SK-N-MC (cell line): ENCODE measurements at regions not wholly inside any gene's neighbourhood (a gene's known extent, or its start where the extent isn't known, plus 50 kb on each side); places are given as distances from the start of the nearest gene placed in this dataset.

Experiments
- DNase-seq: peaks from one replicate; pipeline ENCODE4 v3.0.0-alpha.2; 2011; ENCODE audit warnings: low read depth, low spot score
- H3K27ac ChIP-seq: fragments of 200-600 bp; sonication (generic); 2 replicates; pipeline ENCODE4 v1.5.1; 2016; ENCODE audit warnings: mixed run types
- H3K36me3 ChIP-seq: fragments of 200-600 bp; sonication (generic); 2 replicates; pipeline ENCODE4 v1.6.1; 2017; ENCODE audit warnings: antibody characterized with exemption, low read length, mixed read lengths; ENCODE audit not compliant: insufficient read depth
- H3K4me3 ChIP-seq: fragments of 200-600 bp; sonication (generic); 2 replicates; pipeline ENCODE4 v1.5.1; 2016
- H3K9ac ChIP-seq: fragments of 200-600 bp; sonication (generic); 2 replicates; pipeline ENCODE4 v1.8.0; 2017; ENCODE audit warnings: mixed run types, mixed read lengths; ENCODE audit not compliant: insufficient read length
- H3K9me3 ChIP-seq: fragments of 200-600 bp; sonication (generic); 2 replicates; pipeline ENCODE4 v1.6.1; 2017; ENCODE audit warnings: low read depth, mild to moderate bottlenecking, antibody characterized with exemption, low read length, moderate library complexity, mixed read lengths
- EZH2 ChIP-seq: fragments of 200-600 bp; sonication (generic); IDR thresholded peaks from one replicate; pipeline ENCODE4 v1.6.1; 2017; ENCODE audit warnings: antibody characterized with exemption
- FOXP2 ChIP-seq: optimal IDR thresholded peaks from 2 replicates; pipeline ENCODE3; 2011; ENCODE audit warnings: mild to moderate bottlenecking, moderate library complexity; ENCODE audit not compliant: insufficient read depth; ENCODE audit errors: extremely low read length, control extremely low read depth
- POLR2AphosphoS5 ChIP-seq: IDR thresholded peaks from 2 replicates; pipeline ENCODE4 v1.6.1; 2012; ENCODE audit warnings: mild to moderate bottlenecking, low read depth, low read length, borderline replicate concordance

DNA sequence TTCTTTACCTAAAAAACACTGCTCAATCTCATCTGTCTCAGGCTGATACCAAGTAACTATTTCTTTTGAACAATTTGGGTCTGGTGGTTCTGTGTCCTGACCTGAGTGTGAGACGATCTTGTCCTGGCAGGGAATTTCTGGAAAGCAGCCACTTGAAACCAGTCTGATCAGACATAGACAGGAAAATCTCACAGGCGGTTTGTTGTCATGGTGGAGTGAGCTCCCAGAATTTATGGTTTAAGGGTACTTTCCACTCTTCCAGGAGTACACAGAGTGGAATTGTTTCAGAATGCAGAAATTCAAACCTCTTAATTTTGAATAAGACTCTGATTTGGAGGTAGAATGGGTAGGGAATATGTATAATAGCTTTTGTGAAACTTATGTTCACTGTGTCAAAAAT is 268.2 kb downstream of the ISL1 start:
- no peak overlapping the region for H3K9ac ChIP-seq
- TF ChIP-seq POLR2AphosphoS5 (no peak), EZH2 (no peak), FOXP2 (no peak)
- H3K36me3 ChIP-seq = no peaks in the 10 kb centered on the region
- H3K27ac ChIP-seq = no peak overlapping the region
- no peak overlapping the region for H3K4me3 ChIP-seq
- no peaks in the 10 kb centered on the region for H3K9me3 ChIP-seq
- no peak for DNase-seq

DNA sequence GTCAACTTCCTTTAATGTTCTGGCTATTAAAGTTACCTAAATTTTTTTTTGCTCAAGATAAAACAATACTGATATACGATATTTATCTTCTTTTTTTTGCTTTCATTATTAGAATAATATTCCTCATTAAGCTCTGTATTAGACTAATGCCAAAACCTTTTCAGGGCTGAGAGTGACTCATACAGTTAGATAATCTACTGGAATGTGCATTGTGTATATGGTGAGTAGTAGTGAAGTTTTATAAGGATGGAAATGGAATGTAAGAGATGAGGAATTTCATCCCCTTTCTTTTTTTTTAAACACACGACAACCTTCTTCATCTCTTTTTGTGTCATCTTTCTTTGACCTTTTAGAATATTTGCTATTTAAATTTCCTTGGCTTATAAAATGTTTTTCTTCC is 268.6 kb downstream of the ISL1 start:
- DNase-seq = no peak
- Histone ChIP-seq H3K9ac (no peak overlapping the region), H3K36me3 (no peaks in the 10 kb centered on the region), H3K9me3 (no peaks in the 10 kb centered on the region), H3K4me3 (no peak overlapping the region), H3K27ac (no peak overlapping the region)
- TF ChIP-seq FOXP2 (no peak), POLR2AphosphoS5 (no peak), EZH2 (no peak)

DNA sequence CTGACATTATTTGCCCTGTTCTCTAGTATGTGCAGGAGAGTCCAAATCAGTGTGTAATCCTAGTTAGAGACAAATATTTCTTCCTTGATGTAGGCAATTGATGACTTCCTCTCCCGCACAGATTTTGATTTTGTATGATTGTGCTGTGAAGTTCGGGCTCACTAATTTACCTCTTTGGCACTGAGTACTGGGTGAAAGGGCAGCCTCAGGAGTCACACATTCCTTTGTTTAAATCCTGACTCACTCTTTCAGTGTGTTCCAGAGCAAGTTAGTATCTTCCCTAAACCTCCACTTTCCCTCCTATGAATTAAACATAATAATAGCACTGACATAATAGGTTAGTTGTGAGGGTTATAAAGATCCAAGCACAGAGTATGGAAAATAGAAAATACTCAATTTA is 269.7 kb downstream of the ISL1 start:
- no peak for DNase-seq
- TF ChIP-seq POLR2AphosphoS5 = no peak
- no peak for TF ChIP-seq EZH2
- no peak for TF ChIP-seq FOXP2
- no peak overlapping the region for H3K9ac ChIP-seq
- no peak overlapping the region for H3K4me3 ChIP-seq
- H3K36me3 ChIP-seq = no peaks in the 10 kb centered on the region
- no peaks in the 10 kb centered on the region for H3K9me3 ChIP-seq
- H3K27ac ChIP-seq = no peak overlapping the region

DNA sequence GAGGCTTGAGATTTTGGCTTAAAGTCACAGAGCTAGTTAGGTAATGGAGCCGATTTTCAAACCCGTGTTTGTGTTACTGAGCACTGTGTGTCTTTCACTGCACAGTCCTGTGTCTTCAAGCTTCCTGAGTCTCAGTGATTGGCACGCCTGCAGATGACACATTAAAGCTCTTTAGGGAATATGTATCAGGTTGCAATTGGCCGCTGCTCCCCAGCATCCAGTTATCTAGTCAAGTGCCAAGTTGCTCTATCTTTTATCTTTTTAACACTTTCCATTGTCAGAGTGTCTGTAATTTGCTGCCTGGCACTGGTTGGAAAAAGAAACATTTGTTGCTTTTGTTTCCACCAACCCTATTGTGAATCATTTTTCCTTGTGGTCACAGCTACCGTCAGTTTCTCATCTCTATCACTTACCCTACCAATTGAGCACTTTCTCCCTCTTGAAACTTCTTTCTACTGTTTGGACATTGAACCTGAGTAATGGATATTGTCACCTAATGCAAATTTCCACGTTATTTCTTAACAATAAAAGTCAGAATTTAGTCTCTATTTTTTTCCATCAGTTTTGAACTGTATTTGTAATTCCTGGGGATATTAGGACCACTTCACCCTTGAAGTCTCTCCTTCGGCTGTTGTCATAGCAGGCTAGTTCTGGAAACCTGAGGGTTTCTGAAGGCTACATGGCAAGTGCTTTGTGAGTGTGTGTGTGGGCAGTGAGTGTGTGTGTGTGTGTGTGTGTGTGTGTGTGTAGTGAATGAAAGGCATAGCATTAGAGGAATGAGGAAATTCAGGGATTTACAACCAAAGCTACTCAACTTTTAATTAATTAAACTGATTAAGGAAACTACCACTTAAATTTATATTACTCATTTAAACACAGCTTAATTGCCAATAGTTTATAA is 274.3 kb downstream of the ISL1 start:
- Histone ChIP-seq H3K9ac (no peak overlapping the region), H3K27ac (no peak overlapping the region), H3K36me3 (no peaks in the 10 kb centered on the region), H3K9me3 (no peaks in the 10 kb centered on the region), H3K4me3 (no peak overlapping the region)
- no peak for DNase-seq
- no peak for TF ChIP-seq POLR2AphosphoS5
- TF ChIP-seq EZH2 = no peak
- TF ChIP-seq FOXP2 = no peak

DNA sequence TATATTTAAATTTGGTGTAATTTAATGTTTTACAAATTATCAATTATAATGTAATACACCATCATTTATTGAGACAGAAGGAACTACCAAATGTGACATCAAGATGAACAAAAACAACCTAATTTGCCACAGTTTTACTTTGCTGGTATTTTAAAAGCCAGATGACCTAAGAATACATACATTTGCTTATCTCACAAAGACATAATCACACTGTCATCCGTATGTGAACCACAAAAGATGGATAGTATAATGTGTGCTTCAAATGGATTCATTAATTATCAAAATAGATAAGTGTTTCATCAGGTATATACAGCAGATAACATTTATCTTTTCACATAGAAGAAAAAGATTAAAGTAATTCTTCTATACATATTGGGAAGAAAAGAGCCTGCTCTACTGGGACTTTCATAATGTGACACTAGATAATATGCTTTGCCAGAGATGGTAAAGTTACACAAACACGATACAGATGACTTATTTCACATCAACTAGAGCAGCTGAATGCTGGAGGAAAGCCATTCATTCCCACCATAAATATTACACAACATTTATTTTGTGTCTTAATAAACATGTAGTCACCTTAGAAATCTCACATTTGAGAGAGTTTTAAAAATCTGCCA is 278.5 kb downstream of the ISL1 start:
- Histone ChIP-seq H3K9me3 (0 out of 2 replicates have a peak, but pooled peaks cover 3% of the 10 kb centered on the region), H3K36me3 (no peaks in the 10 kb centered on the region), H3K9ac (no peak overlapping the region), H3K4me3 (no peak overlapping the region), H3K27ac (no peak overlapping the region)
- no peak for DNase-seq
- no peak for TF ChIP-seq FOXP2
- TF ChIP-seq POLR2AphosphoS5 = no peak
- TF ChIP-seq EZH2 = no peak

DNA sequence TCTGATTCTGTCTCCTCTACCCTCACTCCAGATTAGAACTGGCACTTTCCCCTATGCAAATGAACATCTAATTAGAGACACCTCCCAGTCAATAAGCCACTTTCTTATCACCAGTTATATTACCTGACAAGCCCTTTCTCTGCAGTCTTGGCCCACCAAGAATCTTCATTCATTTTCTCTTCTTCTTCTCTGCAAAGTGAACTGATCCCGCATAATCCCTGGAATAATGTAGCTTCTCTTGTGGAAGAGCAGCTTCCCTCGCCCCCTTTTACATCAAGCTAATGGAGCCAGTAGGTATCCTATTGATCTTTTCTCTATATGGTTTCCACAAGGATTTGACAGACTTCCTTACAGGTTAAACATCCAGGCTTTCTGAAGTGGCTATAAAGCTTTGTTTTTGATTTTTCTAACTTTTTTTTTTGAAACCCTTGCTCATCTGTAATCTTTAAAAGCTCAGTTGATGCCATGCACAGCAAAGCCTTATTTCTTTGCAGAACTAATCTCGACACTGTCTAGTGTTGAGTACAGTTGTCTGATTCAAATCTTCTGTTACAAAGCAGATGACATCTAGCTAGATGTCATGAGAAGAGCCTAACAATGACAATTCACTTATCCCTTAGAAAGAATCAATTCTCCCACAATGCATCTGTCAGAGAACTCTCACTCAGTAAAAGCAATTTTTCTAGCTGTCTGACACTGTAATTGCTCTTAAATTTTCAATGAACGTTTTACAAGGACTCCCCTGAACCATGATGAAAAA is 281.4 kb downstream of the ISL1 start:
- no peak for DNase-seq
- H3K4me3 ChIP-seq = no peak overlapping the region

DNA sequence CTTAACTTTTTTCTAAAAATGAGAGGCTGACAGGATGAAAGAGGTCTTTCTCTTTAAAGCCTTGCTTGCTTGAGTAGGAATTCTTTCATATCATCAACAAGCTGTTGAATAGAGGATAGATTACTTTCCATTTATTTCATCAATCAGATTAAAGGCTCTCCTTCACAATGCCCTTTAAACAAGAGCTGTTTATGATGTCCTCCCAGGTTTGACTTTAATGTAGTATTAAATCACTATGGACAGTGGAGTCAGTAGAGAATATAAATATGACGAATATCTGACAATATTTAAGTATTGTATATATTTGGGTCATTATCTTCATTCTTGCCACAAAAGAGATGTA is 282.0 kb downstream of the ISL1 start:
- no peaks in the 10 kb centered on the region for H3K36me3 ChIP-seq
- no peak overlapping the region for H3K9ac ChIP-seq
- H3K9me3 ChIP-seq = 0 out of 2 replicates have a peak, but pooled peaks cover 3% of the 10 kb centered on the region
- H3K27ac ChIP-seq = no peak overlapping the region
- TF ChIP-seq EZH2 = no peak
- no peak for TF ChIP-seq FOXP2
- no peak overlapping the region for H3K4me3 ChIP-seq
- no peak for DNase-seq

More for the DNA sequence above, 281.4 kb downstream of the ISL1 start:
- Histone ChIP-seq H3K27ac (no peak overlapping the region), H3K9me3 (0 out of 2 replicates have a peak, but pooled peaks cover 3% of the 10 kb centered on the region), H3K9ac (no peak overlapping the region), H3K36me3 (no peaks in the 10 kb centered on the region)
- TF ChIP-seq FOXP2 = no peak
- no peak for TF ChIP-seq EZH2
- TF ChIP-seq POLR2AphosphoS5 = no peak

DNA sequence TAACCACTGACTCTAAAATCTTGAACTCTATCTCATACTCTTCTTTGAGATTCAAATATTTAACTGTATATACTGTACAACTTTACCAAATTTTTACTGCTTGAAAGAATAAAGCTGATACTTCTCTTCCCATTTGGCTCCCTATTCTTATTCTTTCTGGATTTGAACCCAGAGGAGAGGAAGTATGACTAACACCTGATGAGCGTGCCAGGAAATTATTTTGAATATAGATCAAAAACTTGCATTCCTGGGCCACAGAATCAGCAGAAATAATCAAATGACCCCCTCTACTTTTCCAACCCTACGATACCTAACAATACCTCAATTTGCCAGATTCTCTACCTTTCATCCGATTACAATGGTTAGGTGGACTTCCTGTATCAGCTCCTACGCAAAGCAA is 285.8 kb downstream of the ISL1 start:
- Histone ChIP-seq H3K4me3 (no peak overlapping the region), H3K9me3 (no peaks in the 10 kb centered on the region), H3K27ac (no peak overlapping the region), H3K36me3 (no peaks in the 10 kb centered on the region), H3K9ac (no peak overlapping the region)
- DNase-seq = no peak
- TF ChIP-seq POLR2AphosphoS5 (no peak), EZH2 (no peak), FOXP2 (no peak)
